Suprapubic skin (tissue), 4 donors: ENCODE measurements at regions not wholly inside any gene's neighbourhood (a gene's known extent, or its start where the extent isn't known, plus 50 kb on each side); places are given as distances from the start of the nearest gene placed in this dataset.

ENCODE experiments used
- CTCF ChIP-seq, 2 donors: fragments of 200-600 bp in 1 of 2; fragments of 450-650 bp in 1 of 2; sonication (generic) in 1 of 2; IDR thresholded peaks; one replicate each; pipeline ENCODE4 v1.5.1; 2016 to 2019; ENCODE audit warnings: antibody characterized with exemption in 2 of 2, mild to moderate bottlenecking in 1 of 2, moderate library complexity in 1 of 2
- POLR2A ChIP-seq, 2 donors: fragments of 450-650 bp; IDR thresholded peaks; one replicate each; pipeline ENCODE4 v1.6.1; 2017; ENCODE audit warnings: antibody characterized with exemption in 2 of 2, mild to moderate bottlenecking in 2 of 2, moderate library complexity in 2 of 2
- POLR2AphosphoS5 ChIP-seq, 3 donors: sonication (generic); formaldehyde crosslinking; IDR thresholded peaks; one replicate each; pipeline ENCODE4 v1.6.1; 2017; ENCODE audit warnings: antibody characterized with exemption in 3 of 3

- TF ChIP-seq CTCF (IDR thresholded peaks at IDR 0.05) = no peak
- TF ChIP-seq POLR2A (IDR thresholded peaks at IDR 0.05) = no peak
- TF ChIP-seq POLR2AphosphoS5 (IDR thresholded peaks at IDR 0.05) = no peak
Measured at GRCh38 chr10:120683454-120683853, 167.7 kb upstream of the WDR11 start.
